GM12892 (cell line): ENCODE measurements at regions not wholly inside any gene's neighbourhood (a gene's known extent, or its start where the extent isn't known, plus 50 kb on each side); places are given as distances from the start of the nearest gene placed in this dataset.

Experiments
- POLR2A ChIP-seq: IDR thresholded peaks from 2 replicates; pipeline ENCODE4 v1.6.1; 2011; ENCODE audit warnings: low read depth, low read length, control low read depth
- TAF1 ChIP-seq: IDR thresholded peaks from 2 replicates; pipeline ENCODE4 v1.6.1; 2011; ENCODE audit warnings: low read depth, mild to moderate bottlenecking, control low read depth, low read length, borderline replicate concordance

DNA sequence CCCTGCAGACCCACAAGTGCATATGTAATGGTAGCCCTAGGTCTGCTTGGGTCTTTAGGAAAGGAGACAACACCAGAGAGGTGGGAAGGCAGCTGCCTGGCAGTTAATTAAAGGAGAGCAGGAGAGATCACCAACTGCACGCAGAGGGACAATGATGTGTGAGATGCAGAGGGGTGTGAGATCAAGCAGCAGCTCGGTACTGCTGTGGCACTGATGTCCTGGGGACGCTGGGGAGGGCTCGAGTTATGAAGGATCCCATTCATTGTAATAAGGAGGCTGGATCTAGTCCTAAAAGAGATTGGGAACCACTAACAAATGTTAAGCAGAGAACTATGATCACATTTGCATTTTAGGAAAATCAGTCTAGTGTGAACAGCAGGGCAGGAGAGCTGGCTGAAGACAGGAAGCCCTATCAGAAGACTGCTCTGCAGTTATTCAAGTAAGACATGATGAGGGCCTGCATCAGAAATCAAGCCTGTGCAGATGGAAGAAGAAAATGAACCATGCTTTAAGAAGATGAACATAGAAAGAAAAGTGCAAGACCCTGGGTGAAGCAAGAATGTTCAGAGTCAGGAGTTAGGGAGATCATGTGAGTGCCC lies 80.4 kb downstream of the DLEU7 start:
- no peak for TF ChIP-seq POLR2A
- no peak for TF ChIP-seq TAF1
